MM.1S (cell line): ENCODE measurements at regions not wholly inside any gene's neighbourhood (a gene's known extent, or its start where the extent isn't known, plus 50 kb on each side); places are given as distances from the start of the nearest gene placed in this dataset.

Experiments used
- EZH2 ChIP-seq: fragments of 300-600 bp; sonication (generic); optimal IDR thresholded peaks from 2 replicates; pipeline ENCODE3; 2017; ENCODE audit warnings: low read depth, mild to moderate bottlenecking, antibody characterized with exemption, low read length, mixed read lengths
- EZH2phosphoT487 ChIP-seq: fragments of 300-600 bp; sonication (generic); IDR thresholded peaks from 2 replicates; pipeline ENCODE4 v1.6.1; 2018; ENCODE audit warnings: antibody characterized with exemption, low read length
- TF ChIP-seq, protein P1 (sequence below): fragments of 300-600 bp; sonication (generic); IDR thresholded peaks from 2 replicates; pipeline ENCODE4 v1.5.1; 2016; ENCODE audit warnings: antibody characterized with exemption, low read length, mixed read lengths

DNA sequence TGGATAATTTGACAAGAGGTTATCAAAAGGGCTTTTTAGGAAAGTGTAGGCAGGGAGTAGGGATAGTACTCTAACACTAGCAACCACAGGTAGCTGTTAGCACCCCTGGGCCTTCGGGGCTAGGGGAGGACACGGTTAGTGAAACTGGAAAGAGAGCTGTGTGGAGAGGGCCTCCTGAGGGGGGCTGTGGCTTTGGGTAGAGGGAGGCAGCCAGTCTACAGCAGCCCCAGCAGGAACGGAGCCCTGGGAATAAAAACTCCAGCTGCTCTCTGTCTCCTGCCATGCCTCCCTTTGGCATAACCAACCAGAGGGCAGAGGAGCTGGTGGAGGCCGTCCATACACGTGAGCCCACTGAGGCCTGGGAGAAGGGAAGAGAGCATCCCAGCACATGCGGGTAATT is 223.2 kb downstream of the FOXD2 start:
- TF ChIP-seq, protein P1, sequence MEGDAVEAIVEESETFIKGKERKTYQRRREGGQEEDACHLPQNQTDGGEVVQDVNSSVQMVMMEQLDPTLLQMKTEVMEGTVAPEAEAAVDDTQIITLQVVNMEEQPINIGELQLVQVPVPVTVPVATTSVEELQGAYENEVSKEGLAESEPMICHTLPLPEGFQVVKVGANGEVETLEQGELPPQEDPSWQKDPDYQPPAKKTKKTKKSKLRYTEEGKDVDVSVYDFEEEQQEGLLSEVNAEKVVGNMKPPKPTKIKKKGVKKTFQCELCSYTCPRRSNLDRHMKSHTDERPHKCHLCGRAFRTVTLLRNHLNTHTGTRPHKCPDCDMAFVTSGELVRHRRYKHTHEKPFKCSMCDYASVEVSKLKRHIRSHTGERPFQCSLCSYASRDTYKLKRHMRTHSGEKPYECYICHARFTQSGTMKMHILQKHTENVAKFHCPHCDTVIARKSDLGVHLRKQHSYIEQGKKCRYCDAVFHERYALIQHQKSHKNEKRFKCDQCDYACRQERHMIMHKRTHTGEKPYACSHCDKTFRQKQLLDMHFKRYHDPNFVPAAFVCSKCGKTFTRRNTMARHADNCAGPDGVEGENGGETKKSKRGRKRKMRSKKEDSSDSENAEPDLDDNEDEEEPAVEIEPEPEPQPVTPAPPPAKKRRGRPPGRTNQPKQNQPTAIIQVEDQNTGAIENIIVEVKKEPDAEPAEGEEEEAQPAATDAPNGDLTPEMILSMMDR = no peak
- TF ChIP-seq EZH2 (no peak), EZH2phosphoT487 (no peak)
